ENCODE measurements at regions not wholly inside any gene's neighbourhood (a gene's known extent, or its start where the extent isn't known, plus 50 kb on each side); places are given as distances from the start of the nearest gene placed in this dataset.

GRCh38 chr10:113273181-113274163, 279.4 kb upstream of the HABP2 start:
- DNase-seq, result peak; percentile 57
- TF ChIP-seq CTCF (IDR thresholded peaks at IDR 0.05; ENCODE audit: borderline replicate concordance), result no peak

GRCh38 chr10:113274176-113274829, 278.6 kb upstream of the HABP2 start:
- DNase-seq, result peak; percentile 72
- H3K4me3 ChIP-seq, result peak overlapping the region; percentile 21
- peaks cover 22% of the 10 kb centered on the region for H3K4me1 ChIP-seq
- TF ChIP-seq CTCF (IDR thresholded peaks at IDR 0.05; ENCODE audit: borderline replicate concordance), result no peak
- H3K9me3 ChIP-seq (replicated peaks), result peaks cover 28% of the 10 kb centered on the region
- intact Hi-C loops (cut with micrococcal nuclease), result no loop called here
- H3K27me3 ChIP-seq (ENCODE audit: low read depth), result peaks cover 6% of the 10 kb centered on the region
- H3K27ac ChIP-seq (replicated peaks), result peak overlapping the region; percentile 81
- no peaks in the 10 kb centered on the region for H3K36me3 ChIP-seq

More at GRCh38 chr10:113273181-113274163, 279.4 kb upstream of the HABP2 start:
- H3K4me1 ChIP-seq, result peaks cover 19% of the 10 kb centered on the region
- H3K27ac ChIP-seq (replicated peaks), result peak overlapping the region; percentile 81
- intact Hi-C loops (cut with micrococcal nuclease), result no loop called here
- H3K36me3 ChIP-seq, result no peaks in the 10 kb centered on the region
- H3K9me3 ChIP-seq (replicated peaks), result peaks cover 28% of the 10 kb centered on the region
- peak overlapping the region; percentile 21 for H3K4me3 ChIP-seq
- H3K27me3 ChIP-seq (ENCODE audit: low read depth), result peaks cover 6% of the 10 kb centered on the region

GRCh38 chr10:113278221-113278620, 274.6 kb upstream of the HABP2 start:
- H3K4me1 ChIP-seq, result peaks cover 12% of the 10 kb centered on the region
- TF ChIP-seq CTCF (IDR thresholded peaks at IDR 0.05; ENCODE audit: borderline replicate concordance), result no peak
- H3K27ac ChIP-seq (replicated peaks), result no peak overlapping the region
- H3K9me3 ChIP-seq (replicated peaks), result peaks cover 28% of the 10 kb centered on the region
- H3K27me3 ChIP-seq (ENCODE audit: low read depth), result peaks cover 6% of the 10 kb centered on the region
- H3K36me3 ChIP-seq, result no peaks in the 10 kb centered on the region
- no peak for DNase-seq
- no peak overlapping the region for H3K4me3 ChIP-seq
- intact Hi-C loops (cut with micrococcal nuclease), result no loop called here

- Histone ChIP-seq H3K36me3 (no peaks in the 10 kb centered on the region), H3K27ac (replicated peaks) (no peak overlapping the region), H3K9me3 (replicated peaks) (peaks cover 28% of the 10 kb centered on the region), H3K4me3 (no peak overlapping the region), H3K27me3 (ENCODE audit: low read depth) (peaks cover 4% of the 10 kb centered on the region), H3K4me1 (peaks cover 8% of the 10 kb centered on the region)
- intact Hi-C loops (cut with micrococcal nuclease), result no loop called here
- TF ChIP-seq CTCF (IDR thresholded peaks at IDR 0.05; ENCODE audit: borderline replicate concordance), result no peak
- no peak for DNase-seq
These were observed 274.2 kb upstream of the HABP2 start for GRCh38 chr10:113278664-113279063.

GRCh38 chr10:113279262-113279661, 273.6 kb upstream of the HABP2 start:
- Histone ChIP-seq H3K27ac (replicated peaks) (no peak overlapping the region), H3K4me1 (peaks cover 4% of the 10 kb centered on the region), H3K9me3 (replicated peaks) (peaks cover 28% of the 10 kb centered on the region), H3K27me3 (ENCODE audit: low read depth) (peaks cover 4% of the 10 kb centered on the region), H3K36me3 (no peaks in the 10 kb centered on the region), H3K4me3 (no peak overlapping the region)
- intact Hi-C loops (cut with micrococcal nuclease), result no loop called here
- no peak for TF ChIP-seq CTCF (IDR thresholded peaks at IDR 0.05; ENCODE audit: borderline replicate concordance)
- DNase-seq, result no peak

Data from left ventricle myocardium inferior (tissue), 1 donor.